Pulmonary artery endothelial cell (primary cell): ENCODE measurements at regions not wholly inside any gene's neighbourhood (a gene's known extent, or its start where the extent isn't known, plus 50 kb on each side); places are given as distances from the start of the nearest gene placed in this dataset.

Experiments used
- DNase-seq: peaks from one replicate; pipeline ENCODE4 v3.0.0-alpha.2; 2011; ENCODE audit warnings: low read depth, low spot score

GRCh38 chr12:124489915-124490583 is 77.4 kb downstream of the NCOR2 start:
- no peak for DNase-seq

- no peak for DNase-seq
Observed at GRCh38 chr12:124489220-124489619, 78.2 kb downstream of the NCOR2 start.

- DNase-seq: no peak
Observed at GRCh38 chr12:124488520-124488919, 78.9 kb downstream of the NCOR2 start.

- no peak for DNase-seq
Observed at GRCh38 chr12:124487834-124488165, 79.6 kb downstream of the NCOR2 start.

- DNase-seq: no peak
Observed at GRCh38 chr12:124487066-124487833, 80.2 kb downstream of the NCOR2 start.

GRCh38 chr12:124486346-124486963 is 81.0 kb downstream of the NCOR2 start:
- DNase-seq: no peak

GRCh38 chr12:124485371-124485770 is 82.0 kb downstream of the NCOR2 start:
- DNase-seq: no peak

- DNase-seq: no peak
Observed at GRCh38 chr12:124484526-124484953, 82.9 kb downstream of the NCOR2 start.

- DNase-seq: no peak
Observed at GRCh38 chr12:124484067-124484466, 83.3 kb downstream of the NCOR2 start.

GRCh38 chr12:124482901-124483799 is 84.3 kb downstream of the NCOR2 start:
- DNase-seq: no peak

- DNase-seq: no peak
Observed at GRCh38 chr12:124482567-124482893, 84.9 kb downstream of the NCOR2 start.

- DNase-seq: no peak
Observed at GRCh38 chr12:124481772-124482566, 85.4 kb downstream of the NCOR2 start.

- DNase-seq: no peak
Observed at GRCh38 chr12:124481257-124481750, 86.1 kb downstream of the NCOR2 start.

- peak; percentile 7 for DNase-seq
Observed at GRCh38 chr12:124480469-124481256, 86.7 kb downstream of the NCOR2 start.

- no peak for DNase-seq
Observed at GRCh38 chr12:124479680-124480468, 87.5 kb downstream of the NCOR2 start.

- no peak for DNase-seq
Observed at GRCh38 chr12:124478985-124479645, 88.3 kb downstream of the NCOR2 start.

GRCh38 chr12:124478416-124478815 is 89.0 kb downstream of the NCOR2 start:
- DNase-seq: no peak

- DNase-seq: no peak
Observed at GRCh38 chr12:124477107-124477915, 90.1 kb downstream of the NCOR2 start.
